PC-9 (cell line): ENCODE measurements at regions not wholly inside any gene's neighbourhood (a gene's known extent, or its start where the extent isn't known, plus 50 kb on each side); places are given as distances from the start of the nearest gene placed in this dataset.

Source experiments
- BruUV-seq: library from RNA; stranded (reverse); fragments of 400-500 nt; replicated peaks from 2 replicates; lab custom pipeline; 2021; lab: Mats Ljungman, UMichigan
- CTCF ChIA-PET: fragments of 300-600 bp; sonication (Branson Sonifier 250); formaldehyde crosslinking; loops from one replicate; lab custom pipeline; 2022; ENCODE audit warnings: antibody characterized with exemption; lab: Charles Lee
- POLR2A ChIA-PET: fragments of 300-600 bp; sonication (Branson Sonifier 250); formaldehyde crosslinking; loops from one replicate; lab custom pipeline; 2022; ENCODE audit warnings: antibody characterized with exemption; ENCODE audit not compliant: unreplicated experiment; lab: Charles Lee
- DNase-seq, 2 experiments: peaks; one replicate each; pipeline versions ENCODE4 v3.0.0 to v3.0.0-alpha.2; 2015 to 2022; ENCODE audit warnings: mixed read lengths in 1 of 2
- H2AFZ ChIP-seq: fragments of 200-600 bp; sonication (generic); 2 replicates; pipeline ENCODE4 v1.8.1; 2017; ENCODE audit warnings: antibody characterized with exemption
- H3F3A ChIP-seq: fragments of 200-600 bp; sonication (generic); 2 replicates; pipeline ENCODE4 v1.8.1; 2017; ENCODE audit warnings: antibody characterized with exemption, mild to moderate bottlenecking, low read depth; ENCODE audit not compliant: insufficient read depth
- H3K27ac ChIP-seq: fragments of 200-600 bp; sonication (generic); 2 replicates; pipeline ENCODE4 v1.6.1; 2016; ENCODE audit warnings: mixed run types
- H3K27me3 ChIP-seq: fragments of 200-600 bp; sonication (generic); 2 replicates; pipeline ENCODE4 v1.6.1; 2016; ENCODE audit warnings: low read depth, mixed run types; ENCODE audit not compliant: insufficient read depth
- H3K36me3 ChIP-seq: fragments of 200-600 bp; sonication (generic); 2 replicates; pipeline ENCODE4 v1.6.1; 2016; ENCODE audit warnings: low read depth, mixed run types
- H3K4me1 ChIP-seq: fragments of 200-600 bp; sonication (generic); replicated peaks from 2 replicates; pipeline ENCODE4 v1.6.1; 2016; ENCODE audit warnings: mixed run types; ENCODE audit not compliant: insufficient read depth
- H3K4me2 ChIP-seq: fragments of 200-600 bp; sonication (generic); 2 replicates; pipeline ENCODE4 v1.6.1; 2017; ENCODE audit warnings: mixed run types
- H3K4me3 ChIP-seq: fragments of 200-600 bp; sonication (generic); 2 replicates; pipeline ENCODE4 v1.6.1; 2016; ENCODE audit warnings: mixed run types
- H3K79me2 ChIP-seq: fragments of 200-600 bp; sonication (generic); 2 replicates; pipeline ENCODE4 v1.6.1; 2017; ENCODE audit warnings: low read depth, mixed run types
- H3K9me2 ChIP-seq: fragments of 200-600 bp; sonication (generic); 2 replicates; pipeline ENCODE4 v1.8.1; 2017; ENCODE audit warnings: mild to moderate bottlenecking; ENCODE audit not compliant: insufficient read depth
- H3K9me3 ChIP-seq: fragments of 200-600 bp; sonication (generic); 2 replicates; pipeline ENCODE4 v1.8.1; 2016; ENCODE audit warnings: low read depth; ENCODE audit not compliant: insufficient read depth
- H4K20me1 ChIP-seq: fragments of 200-600 bp; sonication (generic); 2 replicates; pipeline ENCODE4 v1.8.1; 2017; ENCODE audit not compliant: insufficient read depth
- EZH2 ChIP-seq: fragments of 200-600 bp; sonication (generic); IDR thresholded peaks from 2 replicates; pipeline ENCODE4 v1.8.0; 2017; ENCODE audit warnings: antibody characterized with exemption, low read depth
- intact Hi-C: fragments of 100-400 bp; cut with micrococcal nuclease; formaldehyde crosslinking; loops from one replicate; pipeline ENCODE4 v1.10.0; 2022; ENCODE audit not compliant: unreplicated experiment
- TF ChIP-seq, protein P1 (sequence below): fragments of 200-600 bp; sonication (generic); conservative IDR thresholded peaks from 2 replicates; pipeline ENCODE4 v1.6.1; 2017; ENCODE audit warnings: mixed run types, antibody characterized with exemption, mild to moderate bottlenecking, moderate library complexity

DNA sequence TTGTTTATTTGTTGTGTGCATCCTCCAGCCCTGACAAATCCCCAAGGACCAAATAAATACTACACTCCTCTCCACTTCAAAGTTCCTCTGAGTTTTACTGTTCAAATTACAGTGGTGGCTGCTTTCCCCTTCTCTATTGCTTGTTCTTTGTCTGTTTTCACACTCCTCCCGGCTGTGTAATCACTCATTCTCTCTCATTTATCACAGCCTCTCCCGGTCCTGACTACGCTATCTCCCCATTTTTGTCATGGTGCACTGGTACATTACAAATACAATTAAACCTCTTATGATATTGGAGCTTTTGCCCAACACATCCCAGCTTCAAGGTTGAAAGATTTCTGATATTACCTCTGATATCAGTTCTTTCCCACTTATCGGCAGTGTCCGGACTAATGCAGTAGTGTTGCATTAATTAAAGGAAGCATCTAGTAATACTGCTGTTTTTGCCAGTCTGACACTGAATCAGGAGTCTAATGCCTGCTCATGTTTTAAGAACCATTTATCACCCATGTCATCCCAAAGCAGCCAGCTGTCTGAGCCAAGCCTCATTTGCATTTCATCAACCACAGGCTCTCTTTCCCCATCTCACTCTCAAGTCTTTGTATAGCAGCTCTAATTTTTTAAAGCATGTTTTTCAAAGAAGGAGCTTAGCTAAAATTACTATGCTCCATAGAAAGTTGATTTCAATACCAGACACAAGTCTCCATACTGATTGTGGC is 740.5 kb downstream of the ROBO2 start:
- no peak overlapping the region for H3K4me2 ChIP-seq
- no TSS peak for BruUV-seq
- intact Hi-C loops, result no loop called here
- POLR2A ChIA-PET, result no interaction called here
- H3K79me2 ChIP-seq, result no peaks in the 10 kb centered on the region
- H4K20me1 ChIP-seq, result no peaks in the 10 kb centered on the region
- no peaks in the 10 kb centered on the region for H3K27me3 ChIP-seq
- no peaks in the 10 kb centered on the region for H3K36me3 ChIP-seq
- H3K9me2 ChIP-seq, result no peaks in the 10 kb centered on the region
- TF ChIP-seq, protein P1, sequence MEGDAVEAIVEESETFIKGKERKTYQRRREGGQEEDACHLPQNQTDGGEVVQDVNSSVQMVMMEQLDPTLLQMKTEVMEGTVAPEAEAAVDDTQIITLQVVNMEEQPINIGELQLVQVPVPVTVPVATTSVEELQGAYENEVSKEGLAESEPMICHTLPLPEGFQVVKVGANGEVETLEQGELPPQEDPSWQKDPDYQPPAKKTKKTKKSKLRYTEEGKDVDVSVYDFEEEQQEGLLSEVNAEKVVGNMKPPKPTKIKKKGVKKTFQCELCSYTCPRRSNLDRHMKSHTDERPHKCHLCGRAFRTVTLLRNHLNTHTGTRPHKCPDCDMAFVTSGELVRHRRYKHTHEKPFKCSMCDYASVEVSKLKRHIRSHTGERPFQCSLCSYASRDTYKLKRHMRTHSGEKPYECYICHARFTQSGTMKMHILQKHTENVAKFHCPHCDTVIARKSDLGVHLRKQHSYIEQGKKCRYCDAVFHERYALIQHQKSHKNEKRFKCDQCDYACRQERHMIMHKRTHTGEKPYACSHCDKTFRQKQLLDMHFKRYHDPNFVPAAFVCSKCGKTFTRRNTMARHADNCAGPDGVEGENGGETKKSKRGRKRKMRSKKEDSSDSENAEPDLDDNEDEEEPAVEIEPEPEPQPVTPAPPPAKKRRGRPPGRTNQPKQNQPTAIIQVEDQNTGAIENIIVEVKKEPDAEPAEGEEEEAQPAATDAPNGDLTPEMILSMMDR, result no peak
- TF ChIP-seq EZH2, result no peak
- H3F3A ChIP-seq, result no peaks in the 10 kb centered on the region
- no peak overlapping the region for H3K4me3 ChIP-seq
- no peak overlapping the region for H2AFZ ChIP-seq
- H3K4me1 ChIP-seq, result no peaks in the 10 kb centered on the region
- no peaks in the 10 kb centered on the region for H3K9me3 ChIP-seq
- CTCF ChIA-PET, result no interaction called here
- DNase-seq, result no peak
- H3K27ac ChIP-seq, result no peak overlapping the region

DNA sequence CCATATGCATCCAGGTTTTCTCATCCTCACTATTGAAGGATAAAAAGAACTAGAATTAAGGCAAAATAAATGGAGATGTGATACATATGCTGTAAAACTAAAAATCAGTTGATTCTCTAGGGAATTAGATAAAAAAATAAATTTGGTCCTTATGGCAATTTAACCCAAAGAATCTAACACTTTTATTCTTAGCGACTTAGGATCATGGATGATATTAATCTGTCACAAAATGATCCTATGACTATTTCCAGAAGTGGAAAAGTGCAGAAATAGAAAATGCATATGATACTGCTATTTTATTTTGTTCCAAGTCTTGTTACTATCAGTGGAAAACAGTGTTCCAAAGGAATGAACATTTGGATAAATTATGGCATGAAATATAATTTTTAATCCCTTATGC is 746.3 kb downstream of the ROBO2 start:
- no peaks in the 10 kb centered on the region for H3F3A ChIP-seq
- no TSS peak for BruUV-seq
- H2AFZ ChIP-seq, result no peak overlapping the region
- no peaks in the 10 kb centered on the region; the same call in 1 of the 2 replicates for H3K9me3 ChIP-seq
- no peak for DNase-seq
- H3K9me2 ChIP-seq, result no peaks in the 10 kb centered on the region
- TF ChIP-seq, protein P1, result no peak
- no peak for TF ChIP-seq EZH2
- ChIA-PET POLR2A (no interaction called here), CTCF (no interaction called here)
- no peaks in the 10 kb centered on the region for H4K20me1 ChIP-seq
- H3K27ac ChIP-seq, result no peak overlapping the region
- H3K4me3 ChIP-seq, result no peak overlapping the region
- intact Hi-C loops, result loop anchor here (2.0 kb wide), 1 partner anchor 67 kb away; no protein-coding TSS in a partner anchor
- no peaks in the 10 kb centered on the region for H3K79me2 ChIP-seq
- no peaks in the 10 kb centered on the region for H3K27me3 ChIP-seq
- H3K4me2 ChIP-seq, result no peak overlapping the region
- no peaks in the 10 kb centered on the region for H3K36me3 ChIP-seq
- H3K4me1 ChIP-seq, result no peaks in the 10 kb centered on the region

DNA sequence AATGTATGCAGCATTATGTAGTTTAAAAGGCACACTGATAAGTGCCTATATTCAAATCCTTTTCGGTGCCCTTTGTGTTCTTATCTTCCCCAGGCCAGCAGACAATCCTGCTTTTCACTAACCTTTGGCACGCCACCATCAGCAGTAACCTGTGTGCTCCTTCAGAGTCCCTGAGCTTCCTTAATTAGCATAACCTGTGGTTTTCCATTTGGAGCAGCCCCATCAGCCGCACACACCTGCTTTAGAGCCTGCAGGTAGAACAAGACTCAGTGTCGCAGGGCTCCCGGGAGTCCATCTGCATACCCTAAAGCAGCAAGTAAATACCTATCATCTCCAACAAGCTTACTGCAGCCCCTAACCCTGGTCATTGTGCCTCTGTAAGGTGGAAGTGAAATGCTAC is 755.1 kb downstream of the ROBO2 start:
- CTCF ChIA-PET, result no interaction called here
- Histone ChIP-seq H3F3A (no peaks in the 10 kb centered on the region), H4K20me1 (no peaks in the 10 kb centered on the region), H3K4me2 (no peak overlapping the region), H3K79me2 (no peaks in the 10 kb centered on the region), H3K9me3 (no peaks in the 10 kb centered on the region), H3K36me3 (no peaks in the 10 kb centered on the region), H3K9me2 (no peaks in the 10 kb centered on the region), H3K27ac (no peak overlapping the region), H3K27me3 (no peaks in the 10 kb centered on the region), H3K4me1 (no peaks in the 10 kb centered on the region), H3K4me3 (no peak overlapping the region), H2AFZ (no peak overlapping the region)
- no peak for DNase-seq
- POLR2A ChIA-PET, result no interaction called here
- no peak for TF ChIP-seq EZH2
- TF ChIP-seq, protein P1, result no peak
- intact Hi-C loops, result no loop called here
- no TSS peak for BruUV-seq
